ENCODE measurements at regions not wholly inside any gene's neighbourhood (a gene's known extent, or its start where the extent isn't known, plus 50 kb on each side); places are given as distances from the start of the nearest gene placed in this dataset.
"Not testable (repeated sequence)": the region's sequence is repeated elsewhere in the genome, so short reads cannot be mapped to it uniquely, and the experiment has no call there.

GRCh38 chr1:245085508-245086095 is 69.2 kb upstream of the KIF26B start:
- H3K36me3 Mint-ChIP-seq (ENCODE audit: low read depth): no peaks in the 10 kb centered on the region
- no peak overlapping the region for H3K4me3 Mint-ChIP-seq
- H3K27me3 Mint-ChIP-seq: no peaks in the 10 kb centered on the region
- DNase-seq: no peak
- CTCF ChIA-PET: no interaction called here
- H3K27ac Mint-ChIP-seq: no peak overlapping the region
- H3K4me1 Mint-ChIP-seq: no peaks in the 10 kb centered on the region
- POLR2A ChIA-PET: no interaction called here
- no peaks in the 10 kb centered on the region for H3K9me3 Mint-ChIP-seq

GRCh38 chr1:245084551-245084950 is 70.2 kb upstream of the KIF26B start:
- ChIA-PET CTCF (interaction anchor here (1.0 kb wide), 1 partner anchor 52 kb away, joined by 3 read pairs; no protein-coding TSS in a partner anchor), POLR2A (no interaction called here)
- no peaks in the 10 kb centered on the region for H3K36me3 Mint-ChIP-seq (ENCODE audit: low read depth)
- H3K27me3 Mint-ChIP-seq: no peaks in the 10 kb centered on the region
- H3K4me1 Mint-ChIP-seq: no peaks in the 10 kb centered on the region
- DNase-seq: no peak
- H3K27ac Mint-ChIP-seq: no peak overlapping the region
- no peaks in the 10 kb centered on the region for H3K9me3 Mint-ChIP-seq
- H3K4me3 Mint-ChIP-seq: no peak overlapping the region

DNA sequence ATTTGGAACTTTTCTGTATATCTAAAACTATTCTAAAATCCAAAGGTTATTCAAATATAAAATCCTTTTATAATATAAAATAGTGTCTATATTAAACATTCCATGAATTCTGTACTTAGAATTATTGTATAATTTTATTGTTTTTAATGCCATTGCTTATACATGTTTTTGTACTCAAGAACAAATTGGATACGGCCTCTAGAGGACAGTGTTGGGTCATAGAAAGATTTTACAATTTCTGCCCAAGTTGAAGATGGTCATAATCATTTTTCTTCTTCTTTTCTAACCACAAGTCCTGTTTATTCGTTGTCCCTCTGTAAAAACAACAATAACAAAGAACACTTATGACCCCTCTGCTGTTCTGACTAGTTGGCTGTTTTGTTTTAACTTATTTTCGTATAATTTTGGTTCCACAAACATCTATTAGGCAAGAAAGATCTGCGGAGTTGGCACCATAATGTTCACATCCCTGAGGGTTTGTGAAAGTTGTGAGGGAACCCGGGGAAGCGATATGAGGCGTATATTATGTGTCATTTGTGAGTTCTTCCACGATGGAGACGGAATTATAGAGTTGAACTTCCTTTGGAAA is 75.7 kb upstream of the KIF26B start:
- H3K27ac Mint-ChIP-seq: no peak overlapping the region
- H3K4me1 Mint-ChIP-seq: no peaks in the 10 kb centered on the region
- POLR2A ChIA-PET: no interaction called here
- H3K36me3 Mint-ChIP-seq (ENCODE audit: low read depth): no peaks in the 10 kb centered on the region
- DNase-seq: no peak
- H3K9me3 Mint-ChIP-seq: no peaks in the 10 kb centered on the region
- H3K27me3 Mint-ChIP-seq: no peaks in the 10 kb centered on the region
- CTCF ChIA-PET: interaction anchor here (1.8 kb wide), 1 partner anchor 14 kb away, joined by 4 read pairs; no protein-coding TSS in a partner anchor
- no peak overlapping the region for H3K4me3 Mint-ChIP-seq

DNA sequence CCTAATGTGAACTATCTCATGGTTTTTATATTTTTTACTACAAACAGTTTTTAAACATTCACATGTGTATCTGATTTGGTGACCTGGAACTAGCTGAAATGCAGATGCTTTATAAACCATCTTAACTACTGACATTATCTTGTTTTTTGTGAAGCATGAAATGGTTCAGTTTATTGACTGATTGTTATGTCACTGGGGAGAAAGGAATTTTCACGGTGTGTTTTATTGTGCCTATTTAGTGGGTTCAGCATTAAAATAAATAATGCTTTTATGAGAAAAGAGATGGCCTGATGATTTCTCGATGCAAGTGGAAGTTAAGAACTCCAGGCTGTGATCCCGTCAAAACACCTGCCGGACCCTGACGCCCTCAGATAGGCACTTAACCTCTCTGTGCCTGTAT is 79.9 kb upstream of the KIF26B start:
- Mint-ChIP-seq H3K36me3 (ENCODE audit: low read depth) (no peaks in the 10 kb centered on the region), H3K4me1 (no peaks in the 10 kb centered on the region), H3K9me3 (no peaks in the 10 kb centered on the region), H3K27me3 (no peaks in the 10 kb centered on the region), H3K27ac (no peak overlapping the region), H3K4me3 (no peak overlapping the region)
- ChIA-PET POLR2A (no interaction called here), CTCF (no interaction called here)
- no peak for DNase-seq

GRCh38 chr1:245074232-245074747 is 80.5 kb upstream of the KIF26B start:
- Mint-ChIP-seq H3K27ac (no peak overlapping the region), H3K9me3 (no peaks in the 10 kb centered on the region), H3K27me3 (no peaks in the 10 kb centered on the region), H3K36me3 (ENCODE audit: low read depth) (no peaks in the 10 kb centered on the region), H3K4me3 (no peak overlapping the region), H3K4me1 (no peaks in the 10 kb centered on the region)
- CTCF ChIA-PET: no interaction called here
- no peak for DNase-seq
- POLR2A ChIA-PET: no interaction called here

DNA sequence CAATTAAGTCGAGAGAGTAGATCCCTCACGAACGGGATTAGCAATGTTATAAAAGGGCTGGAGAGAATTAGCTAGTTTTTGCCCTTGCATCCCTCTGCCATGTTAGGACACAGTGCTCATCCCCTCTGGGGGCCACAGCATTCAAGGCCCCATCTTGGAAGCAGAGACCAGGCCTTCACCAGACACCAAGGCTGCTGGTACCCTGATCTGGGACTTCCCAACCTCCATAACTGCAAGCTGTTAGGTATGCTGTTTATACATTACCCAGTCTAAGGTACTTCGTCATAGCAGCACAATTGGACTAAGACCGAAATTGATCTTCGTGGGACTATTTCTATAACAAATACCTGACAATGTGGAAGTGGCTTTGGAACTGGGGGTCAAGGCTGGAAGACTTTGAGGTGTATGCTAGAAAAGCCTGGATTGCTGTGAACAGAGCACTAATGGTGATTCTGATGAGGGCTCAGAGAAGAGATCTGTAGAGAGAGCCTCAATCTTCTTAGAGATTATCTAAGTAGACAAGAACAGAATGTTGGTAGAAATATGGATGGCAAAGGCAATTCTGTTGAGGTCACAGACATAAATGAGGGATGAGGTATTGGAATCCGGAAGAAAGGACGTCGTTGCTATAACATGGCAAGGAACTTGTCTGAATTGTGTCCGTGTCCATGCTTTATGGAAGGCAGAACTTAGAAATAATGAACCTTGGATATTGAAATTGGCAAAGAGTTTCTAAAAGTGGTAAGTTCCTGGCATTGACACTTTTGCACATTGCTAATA is 83.8 kb upstream of the KIF26B start:
- no peak for DNase-seq
- POLR2A ChIA-PET: no interaction called here
- no peaks in the 10 kb centered on the region for H3K36me3 Mint-ChIP-seq (ENCODE audit: low read depth)
- H3K27ac Mint-ChIP-seq: no peak overlapping the region
- H3K9me3 Mint-ChIP-seq: no peaks in the 10 kb centered on the region
- H3K4me3 Mint-ChIP-seq: no peak overlapping the region
- CTCF ChIA-PET: interaction anchor here (0.9 to 1.3 kb wide), 2 partner anchors 10 to 12 kb away, joined by 3 read pairs; no protein-coding TSS in a partner anchor
- no peaks in the 10 kb centered on the region for H3K27me3 Mint-ChIP-seq
- H3K4me1 Mint-ChIP-seq: no peaks in the 10 kb centered on the region

DNA sequence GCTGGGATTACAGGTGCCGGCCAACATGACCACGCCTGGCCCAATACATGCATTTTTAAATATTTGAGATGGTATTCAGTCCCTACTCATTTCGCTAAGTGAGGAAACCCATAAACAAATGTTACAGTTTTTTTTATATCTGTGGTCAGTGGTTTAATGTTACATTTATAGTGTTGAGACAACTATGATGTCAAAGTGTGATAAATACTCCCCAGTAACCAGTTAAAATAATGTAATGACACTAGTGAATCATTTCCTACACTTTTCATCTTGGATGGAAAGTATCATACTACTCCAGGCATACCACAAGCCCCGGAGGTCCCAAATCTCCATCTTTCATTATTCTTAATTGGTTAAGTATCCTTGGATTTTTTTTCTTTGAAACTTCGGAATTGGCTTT is 87.5 kb upstream of the KIF26B start:
- no peak for DNase-seq
- H3K4me1 Mint-ChIP-seq: no peaks in the 10 kb centered on the region
- ChIA-PET POLR2A (no interaction called here), CTCF (interaction anchor here (1.0 kb wide), 1 partner anchor 17 kb away, joined by 3 read pairs; no protein-coding TSS in a partner anchor)
- H3K36me3 Mint-ChIP-seq (ENCODE audit: low read depth): no peaks in the 10 kb centered on the region
- no peak overlapping the region for H3K4me3 Mint-ChIP-seq
- H3K27ac Mint-ChIP-seq: no peak overlapping the region
- no peaks in the 10 kb centered on the region for H3K27me3 Mint-ChIP-seq
- H3K9me3 Mint-ChIP-seq: no peaks in the 10 kb centered on the region

GRCh38 chr1:245062741-245063305 is 92.0 kb upstream of the KIF26B start:
- H3K27me3 Mint-ChIP-seq: no peaks in the 10 kb centered on the region
- DNase-seq: no peak
- H3K9me3 Mint-ChIP-seq: no peaks in the 10 kb centered on the region
- H3K27ac Mint-ChIP-seq: no peak overlapping the region
- no peaks in the 10 kb centered on the region for H3K4me1 Mint-ChIP-seq
- H3K36me3 Mint-ChIP-seq (ENCODE audit: low read depth): no peaks in the 10 kb centered on the region
- POLR2A ChIA-PET: no interaction called here
- no peak overlapping the region for H3K4me3 Mint-ChIP-seq
- CTCF ChIA-PET: interaction anchor here (0.6 kb wide), 2 partner anchors 15 to 78 kb away, joined by 3 read pairs; no protein-coding TSS in a partner anchor

DNA sequence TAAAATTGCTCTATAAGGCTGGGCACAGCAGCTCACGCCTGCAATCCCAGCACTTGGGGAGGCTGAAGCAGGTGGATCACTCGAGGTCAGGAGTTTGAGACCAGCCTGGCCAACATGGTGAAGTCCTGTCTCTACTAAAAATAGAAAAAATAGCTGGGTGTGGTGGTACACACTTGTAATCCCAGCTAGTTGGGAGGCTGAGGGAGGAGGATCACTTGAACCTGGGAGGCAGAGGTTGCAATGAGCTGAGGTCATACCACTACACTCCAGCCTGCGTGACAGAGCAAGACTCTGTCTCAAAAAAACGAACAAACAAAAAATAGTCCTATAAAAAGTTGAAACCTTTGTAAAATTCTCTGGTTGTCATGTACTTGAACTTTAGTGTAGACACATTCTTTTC is 93.0 kb upstream of the KIF26B start:
- H3K36me3 Mint-ChIP-seq (ENCODE audit: low read depth); CTCF ChIA-PET; H3K4me3 Mint-ChIP-seq; H3K27me3 Mint-ChIP-seq; DNase-seq; H3K27ac Mint-ChIP-seq; H3K9me3 Mint-ChIP-seq; POLR2A ChIA-PET; H3K4me1 Mint-ChIP-seq: not testable (repeated sequence)

GRCh38 chr1:245060684-245061374 is 94.0 kb upstream of the KIF26B start:
- H3K27me3 Mint-ChIP-seq: no peaks in the 10 kb centered on the region
- DNase-seq: no peak
- ChIA-PET CTCF (interaction anchor here (0.5 to 1.3 kb wide), 5 partner anchors 9 to 1538 kb away, joined by 3 to 4 read pairs (median 3); no protein-coding TSS in a partner anchor), POLR2A (no interaction called here)
- no peaks in the 10 kb centered on the region for H3K9me3 Mint-ChIP-seq
- no peaks in the 10 kb centered on the region for H3K36me3 Mint-ChIP-seq (ENCODE audit: low read depth)
- H3K4me1 Mint-ChIP-seq: no peaks in the 10 kb centered on the region
- no peak overlapping the region for H3K27ac Mint-ChIP-seq
- no peak overlapping the region for H3K4me3 Mint-ChIP-seq

DNA sequence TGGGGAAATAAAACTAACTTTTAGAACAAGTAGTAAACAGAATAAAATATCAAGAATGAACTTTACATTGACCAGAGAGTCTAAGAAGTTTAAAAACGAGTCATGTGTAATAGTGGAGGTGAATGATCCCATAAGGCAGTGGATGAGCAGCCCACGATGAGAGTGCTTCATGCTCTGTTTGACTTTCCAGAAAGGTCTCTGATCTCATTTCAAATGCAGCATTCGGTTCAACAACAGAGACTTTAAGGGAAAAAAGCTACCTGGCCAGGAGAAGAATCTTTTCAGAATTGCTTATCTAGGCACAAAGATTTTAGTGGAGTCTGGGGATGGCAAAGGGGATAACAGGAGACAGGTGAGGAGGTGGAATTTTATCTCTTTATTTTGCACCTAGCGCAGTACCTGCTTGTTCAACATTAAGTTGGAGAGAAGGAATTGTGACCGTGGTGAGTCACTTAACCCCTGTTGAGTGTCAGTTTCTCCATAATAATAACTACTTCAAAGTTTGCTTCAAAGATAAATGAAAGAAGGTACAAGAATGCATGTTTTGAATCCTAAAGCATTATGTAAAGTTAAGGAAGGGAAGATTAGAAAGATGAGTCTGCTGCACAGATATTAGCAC is 94.9 kb upstream of the KIF26B start:
- no peak for DNase-seq
- no peak overlapping the region for H3K4me3 Mint-ChIP-seq
- no peaks in the 10 kb centered on the region for H3K36me3 Mint-ChIP-seq (ENCODE audit: low read depth)
- ChIA-PET CTCF (interaction anchor here (0.6 to 1.3 kb wide), 2 partner anchors 8 to 38 kb away, joined by 3 to 4 read pairs; no protein-coding TSS in a partner anchor), POLR2A (no interaction called here)
- no peak overlapping the region for H3K27ac Mint-ChIP-seq
- no peaks in the 10 kb centered on the region for H3K4me1 Mint-ChIP-seq
- H3K27me3 Mint-ChIP-seq: no peaks in the 10 kb centered on the region
- no peaks in the 10 kb centered on the region for H3K9me3 Mint-ChIP-seq

DNA sequence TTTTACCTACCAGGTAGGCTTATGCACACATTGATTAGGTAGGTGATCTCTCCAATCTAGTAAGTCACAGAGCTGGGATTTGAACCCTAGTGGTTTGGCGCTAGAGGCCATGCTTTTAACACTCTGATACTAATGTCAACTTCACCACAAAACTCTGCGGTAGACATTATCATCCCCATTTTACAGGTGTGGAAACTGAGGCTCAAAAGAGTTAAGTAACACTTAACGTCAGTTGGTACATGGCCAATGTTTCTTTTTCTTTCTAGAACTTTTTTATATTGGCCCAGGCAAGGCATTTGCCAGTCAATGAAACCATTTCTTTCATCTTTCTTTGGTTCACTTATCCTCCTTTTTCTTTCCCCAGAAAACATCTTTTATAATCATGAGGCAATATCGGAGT is 95.9 kb upstream of the KIF26B start:
- H3K27me3 Mint-ChIP-seq: no peaks in the 10 kb centered on the region
- no peaks in the 10 kb centered on the region for H3K4me1 Mint-ChIP-seq
- no peak overlapping the region for H3K27ac Mint-ChIP-seq
- no peak for DNase-seq
- ChIA-PET CTCF (no interaction called here), POLR2A (no interaction called here)
- no peaks in the 10 kb centered on the region for H3K9me3 Mint-ChIP-seq
- no peak overlapping the region for H3K4me3 Mint-ChIP-seq
- no peaks in the 10 kb centered on the region for H3K36me3 Mint-ChIP-seq (ENCODE audit: low read depth)

All from activated CD4-positive, alpha-beta T cell treated with anti-CD3 and anti-CD28 coated beads, Interleukin-2, amount 10 ng/mL, durations not matched to agents 7 days and 5 days (primary cell).